HG03460 (cell line): ENCODE measurements at regions not wholly inside any gene's neighbourhood (a gene's known extent, or its start where the extent isn't known, plus 50 kb on each side); places are given as distances from the start of the nearest gene placed in this dataset.
"Not testable (repeated sequence)": the region's sequence is repeated elsewhere in the genome, so short reads cannot be mapped to it uniquely, and the experiment has no call there.

Source experiments
- ATAC-seq: cut with Tn5 transposase; IDR thresholded peaks from one replicate; pipeline ENCODE4 v1.9.1; 2021; ENCODE audit not compliant: unreplicated experiment

DNA sequence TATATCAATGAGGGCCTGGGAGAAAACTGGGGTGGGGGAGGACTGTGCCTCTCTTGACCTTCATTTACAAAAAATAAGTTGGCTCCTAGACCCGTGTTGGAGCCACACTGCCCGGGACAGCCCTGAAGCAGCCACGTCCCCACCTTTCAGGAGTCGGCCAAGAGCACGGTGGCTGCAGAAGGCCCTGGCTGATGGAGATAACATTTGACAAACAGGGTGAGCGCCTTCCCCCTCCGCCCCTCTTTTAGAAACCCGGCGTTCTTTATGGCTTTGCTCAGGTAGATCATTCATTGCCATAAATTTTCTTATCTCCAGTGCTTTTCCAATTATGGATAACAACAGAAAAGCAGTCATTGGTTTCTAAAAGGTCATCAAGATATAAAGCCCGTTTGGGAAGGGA lies 398.1 kb upstream of the TNRC6C start:
- ATAC-seq, result no peak

DNA sequence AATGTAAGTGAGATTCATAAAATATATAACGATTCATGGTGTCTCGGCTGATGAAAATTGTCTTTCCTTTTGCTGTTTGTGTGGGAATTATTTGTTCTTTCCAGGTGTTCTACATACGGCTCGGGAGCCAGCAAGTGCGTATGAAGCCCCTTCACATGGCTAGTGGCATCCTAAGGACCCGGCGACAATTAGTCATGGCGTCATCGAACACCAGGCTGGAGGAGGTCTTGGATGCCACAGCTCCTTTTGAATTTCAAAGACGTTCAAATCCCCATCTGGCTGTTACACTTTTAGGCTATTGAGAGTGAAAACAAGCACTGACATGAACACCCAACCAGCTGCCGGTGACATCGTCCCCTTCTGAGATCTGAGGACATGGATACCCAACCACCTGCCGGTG lies 397.7 kb upstream of the TNRC6C start:
- no peak for ATAC-seq

DNA sequence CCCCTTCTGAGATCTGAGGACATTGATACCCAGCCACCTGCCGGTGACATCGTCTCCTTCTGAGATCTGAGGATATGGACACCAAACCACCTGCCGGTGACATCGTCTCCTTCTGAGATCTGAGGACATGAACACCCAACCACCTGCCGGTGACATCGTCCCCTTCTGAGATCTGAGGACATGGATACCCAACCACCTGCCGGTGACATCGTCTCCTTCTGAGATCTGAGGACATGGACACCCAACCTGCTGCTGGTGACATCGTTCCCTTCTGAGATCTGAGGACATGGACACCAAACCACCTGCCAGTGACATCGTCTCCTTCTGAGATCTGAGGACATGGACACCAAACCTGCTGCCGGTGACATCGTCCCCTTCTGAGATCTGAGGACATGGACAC lies 396.1 kb upstream of the TNRC6C start:
- ATAC-seq, result not testable (repeated sequence)

DNA sequence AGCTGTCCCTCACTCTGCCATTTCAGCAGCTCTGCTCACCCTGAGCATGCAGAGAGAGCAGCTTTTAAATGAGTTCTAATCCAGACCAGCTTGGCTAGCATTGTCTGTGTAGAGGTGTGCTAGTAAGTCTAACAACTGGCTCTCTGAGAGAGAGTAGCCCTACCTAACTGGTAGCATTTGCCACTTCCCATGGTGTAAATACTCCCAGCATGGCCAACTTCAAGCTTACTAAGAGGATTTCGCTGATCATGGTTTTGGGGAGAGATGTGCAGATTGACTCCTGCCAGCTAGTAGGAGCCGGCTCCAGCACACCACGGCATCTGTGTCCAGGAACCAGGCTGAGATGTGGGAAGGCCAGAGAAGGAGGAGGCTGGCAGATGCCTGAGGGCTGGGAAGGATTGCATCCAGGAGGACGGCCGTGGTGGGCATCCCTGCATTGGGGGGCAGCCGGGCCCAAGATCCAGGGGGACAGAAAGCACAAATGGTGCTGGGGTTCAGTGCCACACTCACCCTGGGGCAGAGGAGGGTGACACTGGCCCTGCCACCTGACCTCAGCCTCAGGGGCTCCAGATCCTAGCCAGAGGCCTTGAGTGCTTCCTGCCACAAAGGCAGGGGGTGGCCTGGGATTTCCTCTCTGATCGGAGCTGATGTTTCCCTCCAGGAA lies 394.9 kb upstream of the TNRC6C start:
- ATAC-seq, result no peak

DNA sequence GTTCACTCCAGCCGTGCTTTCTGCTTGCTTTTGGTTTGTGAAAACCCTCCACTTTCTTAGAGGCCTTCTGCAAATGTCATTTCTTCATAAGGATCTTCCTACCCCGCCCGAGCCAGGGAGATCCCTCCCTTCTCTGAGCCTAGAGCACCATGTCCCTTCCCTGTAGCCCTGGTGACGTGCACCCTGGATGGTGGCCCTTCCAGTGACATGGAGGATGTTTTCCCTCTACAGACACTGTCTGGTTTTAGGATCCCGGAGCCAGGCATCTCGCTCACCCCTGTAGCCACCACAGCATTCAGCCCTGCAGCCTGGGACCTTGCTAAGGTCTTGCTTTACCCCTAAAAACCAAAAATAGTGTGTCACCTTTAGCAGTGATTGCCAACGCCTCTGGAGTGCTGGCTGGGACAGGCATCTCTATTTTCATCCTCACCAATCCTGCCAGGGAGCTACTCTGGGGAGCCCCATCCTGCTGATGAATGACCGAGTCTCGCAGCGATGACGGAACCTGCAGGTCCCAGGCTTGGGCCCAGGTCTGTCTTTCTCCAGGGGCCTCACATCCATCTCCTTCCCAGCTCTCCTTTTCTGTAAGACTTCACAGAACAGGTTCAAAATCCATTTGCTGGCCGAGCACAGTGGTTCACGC lies 394.1 kb upstream of the TNRC6C start:
- no peak for ATAC-seq

DNA sequence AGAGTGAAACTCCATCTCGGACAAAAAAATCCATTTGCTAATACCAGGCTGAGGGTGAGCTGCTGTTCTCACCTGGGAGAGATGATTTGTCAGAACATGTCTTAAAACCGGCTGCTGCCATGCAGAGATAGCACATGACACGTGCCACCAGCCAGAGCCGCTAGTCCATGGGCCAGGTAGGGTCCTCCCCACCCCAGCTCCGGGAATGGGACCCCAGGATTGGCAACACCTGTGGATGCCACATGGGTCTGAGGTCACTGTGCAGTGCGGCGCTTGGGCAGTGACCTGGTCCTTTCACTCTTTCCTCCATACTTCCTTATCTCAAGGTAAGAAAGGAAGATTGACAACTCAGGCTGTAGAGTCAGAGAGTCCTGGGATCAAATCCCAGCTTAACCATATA lies 393.3 kb upstream of the TNRC6C start:
- ATAC-seq, result no peak

GRCh38 chr17:77566151-77566550 lies 392.4 kb upstream of the TNRC6C start:
- ATAC-seq, result no peak

DNA sequence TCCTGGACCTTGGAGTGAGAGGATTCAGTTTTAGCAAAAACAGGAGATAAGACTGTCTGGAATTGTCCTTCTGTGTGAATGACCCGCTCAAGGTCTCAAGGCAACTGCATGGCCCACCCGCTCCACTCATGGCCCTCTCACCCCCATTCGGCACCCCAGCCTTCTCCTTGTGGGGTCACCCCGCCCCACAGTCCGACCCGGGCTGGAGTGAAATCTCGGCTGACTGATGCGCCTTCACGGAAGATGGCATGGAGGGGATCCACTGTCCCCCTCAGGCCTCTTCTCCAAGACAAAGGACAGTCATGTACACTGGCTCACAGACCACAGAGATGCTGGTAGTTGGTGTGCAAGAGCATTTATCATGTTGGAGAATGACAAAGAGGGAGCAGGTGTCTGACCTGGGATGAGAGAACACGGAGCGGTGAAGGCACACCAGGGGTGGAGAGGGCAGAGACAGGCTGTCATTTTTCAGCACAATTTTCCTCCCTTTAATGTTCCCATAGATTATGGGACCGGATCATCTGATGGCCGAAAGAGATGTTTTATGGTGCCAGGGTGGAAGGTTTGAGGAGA lies 391.9 kb upstream of the TNRC6C start:
- ATAC-seq, result no peak

DNA sequence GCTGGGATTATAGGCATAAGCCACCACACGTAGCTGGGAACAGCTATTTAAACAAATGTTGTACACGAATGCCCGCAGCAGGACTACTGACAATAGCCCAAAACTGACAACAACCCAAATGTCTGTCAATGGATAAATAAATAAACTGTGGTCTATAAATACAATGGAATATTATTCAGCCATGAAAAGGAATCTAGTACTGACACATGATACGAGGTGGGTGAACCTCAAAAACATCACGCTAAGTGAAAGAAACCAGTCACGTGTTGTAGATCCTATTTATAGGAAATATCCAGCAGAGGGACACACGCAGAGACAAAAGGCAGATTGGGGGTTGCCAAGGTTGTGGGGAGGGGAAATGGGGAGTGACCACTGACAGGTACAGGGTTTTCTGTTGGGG lies 390.0 kb upstream of the TNRC6C start:
- no peak for ATAC-seq

DNA sequence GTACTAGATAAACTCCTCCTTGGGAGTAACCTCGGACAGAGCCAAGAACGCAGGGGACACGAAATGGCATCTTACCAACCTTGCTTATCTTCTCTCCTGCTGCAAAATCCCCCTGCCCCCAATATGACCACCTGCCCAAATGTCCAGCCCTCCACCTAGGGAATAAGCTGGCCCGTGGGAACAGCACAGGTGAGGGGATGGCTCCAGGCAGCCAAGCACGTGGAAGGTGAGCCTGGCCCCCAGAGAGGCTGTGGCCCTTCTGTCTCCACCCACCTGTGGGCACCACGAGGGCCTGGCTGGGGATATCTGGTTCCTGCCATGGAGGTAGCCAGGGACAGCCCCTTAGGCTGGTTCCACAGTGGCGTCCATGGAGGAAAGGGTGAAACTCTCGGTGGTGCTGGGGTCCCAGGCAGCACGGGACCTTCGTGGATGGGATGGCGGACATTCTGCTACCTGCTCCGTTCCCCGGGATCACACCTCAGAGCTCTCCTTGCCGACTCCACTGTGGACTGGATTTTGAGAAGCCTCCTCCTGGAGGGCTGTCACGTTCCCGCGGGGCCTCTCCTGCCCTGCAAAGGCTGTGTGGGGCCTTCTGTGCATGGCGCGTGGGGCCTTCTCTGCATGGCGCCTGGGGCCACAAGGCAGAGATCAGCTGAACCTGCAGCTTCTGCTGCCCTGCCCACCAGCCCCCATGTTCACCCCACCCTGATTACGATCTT lies 388.5 kb upstream of the TNRC6C start:
- ATAC-seq, result no peak

GRCh38 chr17:77570565-77570898 lies 388.0 kb upstream of the TNRC6C start:
- ATAC-seq, result no peak

DNA sequence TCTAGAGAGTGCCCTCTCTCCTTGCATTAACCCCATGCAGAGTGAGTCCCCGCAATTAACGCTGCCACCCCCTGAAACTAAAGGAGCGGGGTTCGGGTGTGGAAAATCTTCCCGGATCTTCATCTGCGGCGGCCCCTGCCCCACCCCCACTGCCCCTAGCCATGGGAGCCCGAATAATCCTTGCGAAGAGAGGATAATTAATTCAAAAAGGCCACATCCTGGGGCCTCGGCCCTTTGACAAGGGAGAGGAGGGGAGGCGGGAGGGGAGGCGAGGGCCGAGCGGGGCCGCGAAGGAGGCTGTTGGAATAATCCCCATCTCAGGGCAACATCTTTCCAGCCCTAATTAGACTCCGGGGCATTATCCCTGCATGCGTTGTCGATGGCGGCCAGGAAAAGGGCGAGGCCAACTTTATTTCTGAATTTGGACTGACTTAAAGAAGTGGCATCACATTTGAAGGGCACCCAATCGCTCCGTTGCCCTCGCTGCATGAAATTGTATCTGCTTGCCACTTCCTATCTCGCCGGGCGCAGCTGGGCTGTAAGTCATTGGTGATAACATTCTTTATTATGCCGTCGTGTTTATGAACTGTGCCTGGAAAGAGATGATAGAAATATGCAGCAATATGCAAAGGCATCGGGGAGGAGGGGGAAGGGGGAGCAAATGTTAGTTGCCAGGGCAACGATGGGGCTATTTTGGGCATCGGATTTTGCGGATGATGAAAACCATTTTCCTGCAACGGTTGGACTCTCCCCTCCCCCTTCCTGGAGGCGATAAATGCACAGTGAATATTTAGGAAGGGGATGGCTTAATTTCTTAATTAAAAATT lies 387.1 kb upstream of the TNRC6C start:
- no peak for ATAC-seq

- ATAC-seq, result no peak
Measured at GRCh38 chr17:77572065-77572601, 386.4 kb upstream of the TNRC6C start.

DNA sequence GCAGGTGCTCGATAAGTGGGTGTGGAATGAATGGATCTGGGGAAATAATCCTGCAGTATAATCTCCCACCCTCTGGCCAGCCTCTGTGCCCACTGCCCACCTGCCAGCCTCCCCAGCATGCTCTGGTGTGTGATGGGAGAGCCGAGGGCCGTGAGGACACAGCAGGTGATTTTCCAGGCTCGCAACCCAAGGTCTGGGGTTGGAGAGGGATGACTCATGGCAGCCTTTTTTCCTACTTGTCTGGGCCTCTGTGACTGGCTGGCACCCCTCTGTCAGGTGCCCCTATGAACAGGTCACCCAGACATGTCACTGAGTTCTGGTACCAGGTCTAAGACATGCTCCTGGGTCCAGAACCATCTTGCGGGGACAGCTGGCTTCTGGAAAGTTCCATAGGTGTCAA lies 385.7 kb upstream of the TNRC6C start:
- ATAC-seq, result no peak

DNA sequence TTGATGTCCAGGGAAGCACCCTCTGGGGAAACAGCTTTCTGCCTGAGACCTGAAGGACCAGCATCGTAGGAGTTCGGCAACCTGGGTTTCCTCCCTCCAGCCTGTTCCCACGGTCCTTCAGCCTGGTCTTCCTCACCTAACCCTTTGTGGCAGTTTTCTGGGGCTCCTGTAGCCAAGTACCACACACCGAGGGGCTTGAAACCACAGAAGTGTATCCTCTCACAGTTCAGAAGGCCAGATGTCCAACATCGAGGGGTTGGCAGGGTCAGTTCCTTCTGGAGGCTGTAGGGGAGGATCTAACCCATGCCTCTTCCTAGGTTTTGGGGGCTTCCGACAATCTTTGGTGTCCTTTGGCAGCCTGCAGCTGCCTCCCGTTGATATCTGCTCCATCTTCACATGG lies 381.0 kb upstream of the TNRC6C start:
- ATAC-seq, result no peak

GRCh38 chr17:77579131-77579530 lies 379.4 kb upstream of the TNRC6C start:
- ATAC-seq, result no peak

- no peak for ATAC-seq
Measured at GRCh38 chr17:77579682-77580081, 378.8 kb upstream of the TNRC6C start.

DNA sequence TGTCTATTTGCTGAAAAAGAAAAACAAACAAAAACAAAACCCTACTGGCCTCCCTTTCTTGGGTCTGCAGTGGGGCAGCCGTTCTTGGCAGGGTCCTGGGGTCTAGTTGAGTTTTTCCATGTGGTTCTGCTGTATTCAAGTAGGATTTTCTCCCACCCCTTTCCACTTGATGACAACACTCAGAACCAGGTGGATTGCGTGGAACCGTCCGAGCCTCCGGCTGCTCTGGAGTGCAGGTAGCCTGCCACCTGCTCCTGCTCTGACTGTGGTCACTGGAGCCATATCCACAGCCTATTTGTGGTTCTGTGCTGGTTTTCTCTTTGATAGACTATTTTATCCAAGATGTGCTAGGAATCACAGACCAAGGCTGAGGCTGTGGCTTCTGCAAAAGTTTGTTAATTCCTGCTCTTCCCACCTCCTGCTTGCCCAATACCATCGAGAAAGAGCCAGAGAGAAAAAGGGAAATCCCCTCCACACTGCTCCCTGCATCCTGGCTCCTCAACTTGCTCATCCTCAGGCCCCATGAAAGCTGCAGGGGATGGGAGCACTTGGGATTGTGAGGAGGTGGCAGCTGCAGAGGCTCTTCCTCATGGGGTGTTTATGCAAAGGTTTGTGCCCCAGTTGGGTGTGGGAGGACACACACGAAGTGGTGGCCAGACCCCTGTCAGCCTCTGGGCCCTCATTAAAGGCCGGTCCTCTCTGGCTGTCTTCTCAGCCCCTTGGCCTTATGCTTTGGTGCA lies 377.8 kb upstream of the TNRC6C start:
- no peak for ATAC-seq

- ATAC-seq, result no peak
Measured at GRCh38 chr17:77581480-77581879, 377.0 kb upstream of the TNRC6C start.

DNA sequence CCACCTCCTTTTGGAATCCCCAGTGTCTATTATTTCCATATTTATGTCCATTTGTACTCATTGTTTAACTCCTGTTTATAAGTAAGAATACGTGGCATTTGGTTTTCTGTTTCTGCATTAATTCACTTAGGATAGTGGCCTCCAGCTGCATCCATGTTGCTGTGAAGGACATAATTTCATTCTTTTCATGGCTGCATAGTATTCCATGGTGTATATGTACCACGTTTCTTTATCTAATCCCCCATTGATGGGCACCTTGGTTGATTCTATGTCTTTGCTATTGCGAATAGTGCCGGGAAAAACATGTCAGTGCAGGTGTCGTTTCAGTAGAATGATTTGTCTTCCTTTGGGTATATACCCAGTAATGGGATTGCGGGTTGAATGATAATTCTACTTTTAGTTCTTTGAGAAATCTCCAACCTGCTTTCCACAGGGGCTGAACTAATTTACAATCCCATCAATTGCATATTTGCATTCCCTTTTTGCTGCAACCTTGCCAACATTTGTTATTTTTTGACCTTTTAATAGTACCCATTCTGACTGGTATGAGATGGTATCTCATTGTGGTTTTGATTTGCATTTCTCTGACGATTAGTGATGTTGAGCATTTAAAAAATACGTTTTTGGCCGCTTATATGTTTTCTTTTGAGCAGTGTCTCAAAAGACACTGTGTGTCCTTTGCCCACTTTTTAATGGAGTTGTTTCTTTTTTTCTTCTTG lies 373.2 kb upstream of the TNRC6C start:
- no peak for ATAC-seq
